ENCODE measurements at regions not wholly inside any gene's neighbourhood (a gene's known extent, or its start where the extent isn't known, plus 50 kb on each side); places are given as distances from the start of the nearest gene placed in this dataset.

DNA sequence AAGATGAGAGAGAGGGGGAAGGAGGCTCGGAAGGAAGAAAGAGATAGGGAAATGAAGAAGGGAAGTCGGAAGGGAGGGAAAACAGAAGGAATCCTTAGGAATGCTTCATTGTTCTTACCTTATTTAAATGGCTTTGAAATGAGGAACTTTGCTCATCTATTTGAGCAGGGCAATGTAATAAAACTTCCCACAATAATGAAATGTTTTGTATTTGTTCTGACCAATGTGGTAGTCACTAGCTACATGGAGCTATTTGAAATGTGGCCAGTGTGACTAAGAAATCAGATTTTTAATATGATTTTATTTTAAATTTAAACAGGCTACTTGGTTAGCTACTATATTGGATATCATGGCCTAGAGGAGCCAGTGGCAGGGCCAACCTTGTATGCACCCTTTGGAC, 510.6 kb downstream of the HTR7 start:
- 80% methylated on average over 1 of the region's 2 CpGs for WGBS (ENCODE audit: insufficient coverage)
- DNase-seq (no peak), ATAC-seq (ENCODE audit: low read depth) (no peak)
- Histone ChIP-seq H4K20me1 (ENCODE audit: control insufficient read depth, insufficient read depth, low read length, poor library complexity, severe bottlenecking) (no peaks in the 10 kb centered on the region), H3K4me2 (replicated peaks; ENCODE audit: low read depth, low read length, poor library complexity, severe bottlenecking) (no peak overlapping the region), H2AFZ (ENCODE audit: insufficient read depth, low read depth, low read length, poor library complexity, severe bottlenecking) (no peak overlapping the region), H3K36me3 (replicated peaks in 1 of 2; ENCODE audit: control extremely low read depth in 1 of 2, control insufficient read depth in 1 of 2, extremely low read depth in 1 of 2, insufficient read depth in 2 of 2, low read length in 1 of 2) (no peaks in the 10 kb centered on the region), H3K9me3 (ENCODE audit: control extremely low read depth in 1 of 3, control insufficient read depth in 2 of 3, insufficient read depth in 1 of 3, low read length in 2 of 3) (no peaks in the 10 kb centered on the region), H3K79me2 (ENCODE audit: control insufficient read depth, insufficient read depth, low read length) (no peaks in the 10 kb centered on the region), H3K27ac (ENCODE audit: low read length in 2 of 2) (no peak overlapping the region), H3K4me3 (ENCODE audit: control extremely low read depth in 1 of 5, extremely low read depth in 1 of 5, insufficient read depth in 1 of 5, low read depth in 2 of 5, low read length in 4 of 5) (no peak overlapping the region), H3K4me1 (ENCODE audit: control insufficient read depth in 2 of 2, insufficient read depth in 2 of 2, low read length in 2 of 2) (no peaks in the 10 kb centered on the region), H3K9ac (ENCODE audit: low read length) (no peak overlapping the region), H3K27me3 (replicated peaks in 1 of 4; ENCODE audit: control extremely low read depth in 1 of 4, control insufficient read depth in 3 of 4, insufficient read depth in 4 of 4, low read length in 3 of 4) (peaks cover 0 to 3% (median 0%) of the 10 kb centered on the region in 4 experiments)
- Mint-ChIP-seq H3K4me1 (no peaks in the 10 kb centered on the region), H3K4me3 (no peak overlapping the region), H3K27ac (no peak overlapping the region), H3K9me3 (ENCODE audit: insufficient read depth) (no peaks in the 10 kb centered on the region), H3K27me3 (peaks cover 15% of the 10 kb centered on the region)
- POLR2A ChIA-PET = no interaction called here
- TF ChIP-seq, protein P1, sequence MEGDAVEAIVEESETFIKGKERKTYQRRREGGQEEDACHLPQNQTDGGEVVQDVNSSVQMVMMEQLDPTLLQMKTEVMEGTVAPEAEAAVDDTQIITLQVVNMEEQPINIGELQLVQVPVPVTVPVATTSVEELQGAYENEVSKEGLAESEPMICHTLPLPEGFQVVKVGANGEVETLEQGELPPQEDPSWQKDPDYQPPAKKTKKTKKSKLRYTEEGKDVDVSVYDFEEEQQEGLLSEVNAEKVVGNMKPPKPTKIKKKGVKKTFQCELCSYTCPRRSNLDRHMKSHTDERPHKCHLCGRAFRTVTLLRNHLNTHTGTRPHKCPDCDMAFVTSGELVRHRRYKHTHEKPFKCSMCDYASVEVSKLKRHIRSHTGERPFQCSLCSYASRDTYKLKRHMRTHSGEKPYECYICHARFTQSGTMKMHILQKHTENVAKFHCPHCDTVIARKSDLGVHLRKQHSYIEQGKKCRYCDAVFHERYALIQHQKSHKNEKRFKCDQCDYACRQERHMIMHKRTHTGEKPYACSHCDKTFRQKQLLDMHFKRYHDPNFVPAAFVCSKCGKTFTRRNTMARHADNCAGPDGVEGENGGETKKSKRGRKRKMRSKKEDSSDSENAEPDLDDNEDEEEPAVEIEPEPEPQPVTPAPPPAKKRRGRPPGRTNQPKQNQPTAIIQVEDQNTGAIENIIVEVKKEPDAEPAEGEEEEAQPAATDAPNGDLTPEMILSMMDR (IDR thresholded peaks at IDR 0.05) = no peak
- no peak for TF ChIP-seq EZH2 (IDR thresholded peaks at IDR 0.05; ENCODE audit: borderline replicate concordance, insufficient read depth, low read depth, low read length, poor library complexity, severe bottlenecking)
- CTCF ChIA-PET = no interaction called here
- intact Hi-C loops (cut with micrococcal nuclease) = no loop called here

DNA sequence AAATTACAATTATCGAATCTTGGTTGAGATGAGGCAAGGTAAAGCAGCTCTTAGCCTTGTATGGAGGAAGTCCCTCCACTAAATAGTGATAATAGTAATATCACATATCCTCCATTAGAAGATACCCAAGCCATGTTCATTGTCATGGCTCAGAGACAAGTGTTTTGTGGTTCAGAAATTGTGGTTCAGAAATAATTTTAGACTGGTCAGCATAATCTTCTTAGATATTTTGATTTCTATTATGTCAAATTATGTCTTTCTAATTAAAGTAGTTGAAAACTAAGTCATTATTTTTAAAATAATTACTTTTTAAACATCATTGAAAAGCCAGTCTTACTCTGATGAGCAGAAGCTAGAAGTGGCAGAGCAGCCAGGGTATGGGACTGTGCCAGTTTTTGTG, 507.7 kb downstream of the HTR7 start:
- no peak overlapping the region for H3K27ac ChIP-seq (ENCODE audit: low read length in 2 of 2)
- WGBS (ENCODE audit: insufficient coverage) = no CpG with 5 or more reads among the region's 1 CpG
- no peak overlapping the region for H2AFZ ChIP-seq (ENCODE audit: insufficient read depth, low read depth, low read length, poor library complexity, severe bottlenecking)
- no peaks in the 10 kb centered on the region for H3K4me1 ChIP-seq (ENCODE audit: control insufficient read depth in 2 of 2, insufficient read depth in 2 of 2, low read length in 2 of 2)
- peaks cover 0 to 3% (median 0%) of the 10 kb centered on the region in 4 experiments for H3K27me3 ChIP-seq (replicated peaks in 1 of 4; ENCODE audit: control extremely low read depth in 1 of 4, control insufficient read depth in 3 of 4, insufficient read depth in 4 of 4, low read length in 3 of 4)
- no peaks in the 10 kb centered on the region for H3K36me3 ChIP-seq (replicated peaks in 1 of 2; ENCODE audit: control extremely low read depth in 1 of 2, control insufficient read depth in 1 of 2, extremely low read depth in 1 of 2, insufficient read depth in 2 of 2, low read length in 1 of 2)
- no peak overlapping the region for H3K27ac Mint-ChIP-seq
- TF ChIP-seq EZH2 (IDR thresholded peaks at IDR 0.05; ENCODE audit: borderline replicate concordance, insufficient read depth, low read depth, low read length, poor library complexity, severe bottlenecking) = no peak
- TF ChIP-seq, protein P1 (IDR thresholded peaks at IDR 0.05) = no peak
- DNase-seq = no peak
- ChIA-PET CTCF (no interaction called here), POLR2A (no interaction called here)
- no peaks in the 10 kb centered on the region for H3K9me3 Mint-ChIP-seq (ENCODE audit: insufficient read depth)
- H3K79me2 ChIP-seq (ENCODE audit: control insufficient read depth, insufficient read depth, low read length) = no peaks in the 10 kb centered on the region
- H3K27me3 Mint-ChIP-seq = peaks cover 19% of the 10 kb centered on the region
- H3K4me3 Mint-ChIP-seq = no peak overlapping the region
- peaks cover 0 to under 1% (median 0%) of the 10 kb centered on the region in 3 donors for H3K9me3 ChIP-seq (ENCODE audit: control extremely low read depth in 1 of 3, control insufficient read depth in 2 of 3, insufficient read depth in 1 of 3, low read length in 2 of 3)
- intact Hi-C loops (cut with micrococcal nuclease) = no loop called here
- no peak for ATAC-seq (ENCODE audit: low read depth)
- H3K9ac ChIP-seq (ENCODE audit: low read length) = no peak overlapping the region
- H3K4me2 ChIP-seq (replicated peaks; ENCODE audit: low read depth, low read length, poor library complexity, severe bottlenecking) = no peak overlapping the region
- no peak overlapping the region for H3K4me3 ChIP-seq (ENCODE audit: control extremely low read depth in 1 of 5, extremely low read depth in 1 of 5, insufficient read depth in 1 of 5, low read depth in 2 of 5, low read length in 4 of 5)
- no peaks in the 10 kb centered on the region for H3K4me1 Mint-ChIP-seq
- no peaks in the 10 kb centered on the region for H4K20me1 ChIP-seq (ENCODE audit: control insufficient read depth, insufficient read depth, low read length, poor library complexity, severe bottlenecking)

Measured in B cell (primary cell).